Mesenchymal stem cell (in vitro differentiated cells and primary cell): ENCODE measurements at regions not wholly inside any gene's neighbourhood (a gene's known extent, or its start where the extent isn't known, plus 50 kb on each side); places are given as distances from the start of the nearest gene placed in this dataset.

Experiments
- DNase-seq: peaks from one replicate; pipeline ENCODE4 v3.0.0-alpha.2; 2013
- H2AFZ ChIP-seq: one replicate; pipeline ENCODE4 v1.6.1; 2013; ENCODE audit warnings: low read depth, mild to moderate bottlenecking, control low read depth, inconsistent platforms, low read length, moderate library complexity
- H2AK5ac ChIP-seq: 2 replicates; pipeline ENCODE4 v1.6.1; 2013; ENCODE audit warnings: low read length, moderate library complexity, mild to moderate bottlenecking, inconsistent platforms; ENCODE audit not compliant: severe bottlenecking
- H2BK120ac ChIP-seq: one replicate; pipeline ENCODE4 v1.6.1; 2013; ENCODE audit warnings: low read depth, mild to moderate bottlenecking, inconsistent platforms, low read length, moderate library complexity
- H2BK12ac ChIP-seq, 2 experiments: one replicate each; pipeline ENCODE4 v1.6.1; 2013; ENCODE audit warnings: inconsistent platforms in 2 of 2, low read length in 2 of 2, mild to moderate bottlenecking in 2 of 2, moderate library complexity in 2 of 2, control low read depth in 1 of 2
- H2BK15ac ChIP-seq: one replicate; pipeline ENCODE4 v1.6.1; 2013; ENCODE audit warnings: mild to moderate bottlenecking, low read depth, inconsistent platforms; ENCODE audit not compliant: poor library complexity, severe bottlenecking
- H2BK5ac ChIP-seq: 2 replicates; pipeline ENCODE4 v1.6.1; 2013; ENCODE audit warnings: low read depth, mild to moderate bottlenecking, low read length, control low read depth, inconsistent platforms; ENCODE audit not compliant: poor library complexity, severe bottlenecking
- H3K14ac ChIP-seq, 2 experiments: one replicate each; pipeline ENCODE4 v1.6.1; 2013; ENCODE audit warnings: inconsistent platforms in 2 of 2, low read length in 2 of 2, control low read depth in 1 of 2, mild to moderate bottlenecking in 1 of 2, moderate library complexity in 1 of 2
- H3K18ac ChIP-seq, 2 experiments: one replicate each; pipeline ENCODE4 v1.6.1; 2013; ENCODE audit warnings: inconsistent platforms in 2 of 2, low read length in 2 of 2, control low read depth in 1 of 2, low read depth in 1 of 2, mild to moderate bottlenecking in 1 of 2
- H3K23ac ChIP-seq, 2 experiments: one replicate each; pipeline ENCODE4 v1.6.1; 2013; ENCODE audit warnings: inconsistent platforms in 2 of 2, low read length in 2 of 2, mild to moderate bottlenecking in 2 of 2, moderate library complexity in 2 of 2, control low read depth in 1 of 2
- H3K27ac ChIP-seq: 2 replicates; pipeline ENCODE4 v1.5.1; 2013; ENCODE audit warnings: mild to moderate bottlenecking, moderate library complexity, low read length, control low read depth, inconsistent platforms; ENCODE audit not compliant: poor library complexity, severe bottlenecking
- H3K27me3 ChIP-seq, 2 experiments: 2 replicates each; pipeline versions ENCODE4 v1.6.1 to v1.7.0; 2013; ENCODE audit warnings: low read length in 2 of 2, mild to moderate bottlenecking in 2 of 2, moderate library complexity in 2 of 2, control low read depth in 1 of 2, inconsistent platforms in 1 of 2; ENCODE audit not compliant: control insufficient read depth in 1 of 2, insufficient read depth in 1 of 2
- H3K36me3 ChIP-seq, 2 experiments: 2 replicates each; pipeline versions ENCODE4 v1.6.1 to v1.7.0; 2013; ENCODE audit warnings: low read length in 2 of 2, control low read depth in 1 of 2, inconsistent platforms in 1 of 2, low read depth in 1 of 2, mild to moderate bottlenecking in 1 of 2; ENCODE audit not compliant: insufficient read depth in 2 of 2, control insufficient read depth in 1 of 2
- H3K4ac ChIP-seq, 2 experiments: one replicate each; pipeline ENCODE4 v1.6.1; 2013; ENCODE audit warnings: inconsistent platforms in 2 of 2, low read length in 2 of 2, mild to moderate bottlenecking in 2 of 2, moderate library complexity in 2 of 2, control low read depth in 1 of 2, low read depth in 1 of 2
- H3K4me1 ChIP-seq: 2 replicates; pipeline ENCODE4 v1.6.1; 2013; ENCODE audit warnings: low read depth, low read length, control low read depth; ENCODE audit not compliant: control insufficient read depth, insufficient read depth
- H3K4me2 ChIP-seq: 2 replicates; pipeline ENCODE4 v1.6.1; 2013; ENCODE audit warnings: low read length, mild to moderate bottlenecking, inconsistent platforms; ENCODE audit not compliant: poor library complexity, severe bottlenecking
- H3K4me3 ChIP-seq, 2 experiments: 2 replicates each; pipeline versions ENCODE4 v1.5.1 to v1.7.0; 2013; ENCODE audit warnings: low read length in 2 of 2, mild to moderate bottlenecking in 2 of 2, control low read depth in 1 of 2, low read depth in 1 of 2; ENCODE audit not compliant: insufficient read depth in 1 of 2
- H3K79me1 ChIP-seq: replicated peaks from 2 replicates; pipeline ENCODE4 v1.6.1; 2013; ENCODE audit warnings: mild to moderate bottlenecking, control low read depth, low read length, inconsistent platforms; ENCODE audit not compliant: poor library complexity, severe bottlenecking
- H3K9ac ChIP-seq: 2 replicates; pipeline ENCODE4 v1.7.0; 2013; ENCODE audit warnings: mild to moderate bottlenecking, low read length, moderate library complexity
- H3K9me3 ChIP-seq: 2 replicates; pipeline ENCODE4 v1.7.0; 2013; ENCODE audit warnings: mild to moderate bottlenecking, low read length; ENCODE audit not compliant: control insufficient read depth
- H4K8ac ChIP-seq: one replicate; pipeline ENCODE4 v1.6.1; 2013; ENCODE audit warnings: inconsistent platforms, mild to moderate bottlenecking, low read length, moderate library complexity
- H4K91ac ChIP-seq: one replicate; pipeline ENCODE4 v1.6.1; 2013; ENCODE audit warnings: mild to moderate bottlenecking, low read length, inconsistent platforms
- WGBS: methylation state at CpG from one replicate; pipeline ENCODE4 v1.1.7; 2013; ENCODE audit warnings: mixed read lengths; 5-methylcytosine and 5-hydroxymethylcytosine counted together

DNA sequence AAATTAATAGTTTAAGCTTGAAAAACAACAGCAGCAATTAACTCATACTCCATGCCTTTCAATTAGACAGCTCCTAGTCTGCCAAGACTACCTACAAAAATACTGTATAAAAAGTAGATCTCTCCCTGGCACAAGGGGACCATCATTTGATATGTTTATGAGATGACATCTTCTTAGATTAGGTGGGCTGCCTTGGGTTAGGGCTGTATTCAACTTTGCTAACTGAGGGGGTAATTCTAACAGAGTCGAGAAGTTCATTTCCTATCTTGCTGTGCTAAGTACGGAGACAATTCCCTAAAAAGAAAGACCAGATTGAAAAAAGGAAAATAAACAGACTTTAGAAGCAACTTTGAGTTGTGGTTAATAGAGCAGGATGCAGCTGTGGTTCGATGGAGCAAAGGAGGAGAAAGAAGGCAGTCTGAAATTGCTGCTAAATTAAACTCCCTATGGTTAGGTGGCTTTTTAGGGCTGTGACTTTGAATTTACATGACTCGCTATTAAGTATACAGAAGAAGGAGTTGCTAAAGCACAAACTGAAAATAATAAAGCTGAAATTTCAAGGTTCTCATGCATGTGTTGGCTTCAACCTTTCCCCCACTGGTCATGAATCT is 75.4 kb downstream of the CDC7 start:
- Histone ChIP-seq H3K27ac (no peak overlapping the region), H3K4me1 (no peaks in the 10 kb centered on the region), H3K23ac (no peak overlapping the region), H3K9me3 (no peaks in the 10 kb centered on the region), H3K4me2 (no peak overlapping the region), H3K14ac (no peak overlapping the region), H2AFZ (no peak overlapping the region), H3K36me3 (no peaks in the 10 kb centered on the region), H2BK120ac (no peak overlapping the region), H2BK5ac (no peak overlapping the region), H3K79me1 (no peaks in the 10 kb centered on the region), H2AK5ac (no peak overlapping the region), H3K4me3 (no peak overlapping the region), H4K91ac (no peak overlapping the region), H3K27me3 (no peaks in the 10 kb centered on the region), H2BK12ac (no peak overlapping the region), H3K4ac (no peak overlapping the region), H2BK15ac (no peak overlapping the region), H4K8ac (no peak overlapping the region), H3K18ac (no peak overlapping the region), H3K9ac (no peak overlapping the region)
- 40% methylated on average over 3 of the region's 4 CpGs for WGBS
- no peak for DNase-seq

- Histone ChIP-seq H3K18ac (peak overlapping the region in 1 of 2 experiments; percentile 52), H2AK5ac (peak overlapping the region; percentile 74), H3K36me3 (no peaks in the 10 kb centered on the region), H2BK12ac (peak overlapping the region in 1 of 2 experiments; percentile 59), H3K27me3 (no peaks in the 10 kb centered on the region), H3K14ac (no peak overlapping the region), H4K91ac (no peak overlapping the region), H3K23ac (no peak overlapping the region), H3K9me3 (no peaks in the 10 kb centered on the region), H3K9ac (no peak overlapping the region), H4K8ac (no peak overlapping the region), H3K4ac (no peak overlapping the region), H2BK15ac (no peak overlapping the region), H2BK5ac (no peak overlapping the region), H3K79me1 (no peaks in the 10 kb centered on the region), H3K4me2 (no peak overlapping the region), H3K27ac (no peak overlapping the region), H3K4me3 (no peak overlapping the region), H3K4me1 (peaks cover 6% of the 10 kb centered on the region), H2BK120ac (no peak overlapping the region), H2AFZ (no peak overlapping the region)
- DNase-seq: peak; percentile 13
- WGBS: 56% methylated on average over 3 of the region's 5 CpGs
Measured at GRCh38 chr1:91578320-91579109, 77.9 kb downstream of the CDC7 start.

DNA sequence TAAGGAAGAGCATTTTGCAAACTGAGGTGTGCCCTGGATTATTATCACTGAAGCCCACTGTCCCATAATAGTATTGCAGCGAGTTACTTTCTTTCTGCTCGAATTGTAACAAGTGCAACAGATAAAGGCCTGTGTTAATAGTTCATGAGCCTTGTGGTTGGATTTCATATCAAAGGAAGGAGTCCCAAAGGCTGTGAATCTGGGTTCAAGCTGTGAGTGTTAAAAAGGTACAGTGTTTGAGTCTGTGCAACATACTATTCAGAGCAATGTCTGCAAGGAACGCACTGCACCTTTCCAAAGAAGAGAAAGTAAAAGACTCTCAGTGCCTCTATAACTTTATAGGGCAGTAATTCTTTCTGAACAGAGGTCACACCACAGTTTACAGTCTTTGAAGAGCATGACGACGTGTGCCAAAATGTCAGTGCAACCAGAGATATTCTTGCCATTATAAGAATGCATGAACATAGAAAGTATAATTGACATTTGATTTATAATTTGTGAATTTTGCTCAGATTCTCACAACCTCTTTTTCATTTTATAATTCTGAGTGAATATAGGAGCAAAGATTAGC is 79.1 kb downstream of the CDC7 start:
- 93% methylated on average over 3 of the region's 5 CpGs for WGBS
- H3K9me3 ChIP-seq: no peaks in the 10 kb centered on the region

GRCh38 chr1:91582431-91582921 is 81.8 kb downstream of the CDC7 start:
- Histone ChIP-seq H3K4me2 (no peak overlapping the region), H3K36me3 (no peaks in the 10 kb centered on the region), H2AFZ (no peak overlapping the region), H4K91ac (no peak overlapping the region), H2BK120ac (no peak overlapping the region), H2BK5ac (peak overlapping the region; percentile 8), H3K14ac (no peak overlapping the region), H3K27ac (peak overlapping the region; percentile 83), H3K4me3 (no peak overlapping the region), H4K8ac (peak overlapping the region; percentile 19), H3K9ac (peak overlapping the region; percentile 92), H3K4ac (peak overlapping the region; percentile 15 to 71), H3K18ac (peak overlapping the region; percentile 26 to 71), H3K27me3 (no peaks in the 10 kb centered on the region), H2AK5ac (peak overlapping the region; percentile 58), H3K9me3 (no peaks in the 10 kb centered on the region), H2BK12ac (peak overlapping the region; percentile 60 to 98), H3K4me1 (peaks cover 13% of the 10 kb centered on the region), H3K23ac (no peak overlapping the region), H2BK15ac (peak overlapping the region; percentile 39), H3K79me1 (no peaks in the 10 kb centered on the region)
- 22% methylated on average over 4 of the region's 4 CpGs for WGBS
- peak; percentile 93 for DNase-seq

More for the DNA sequence above, 79.1 kb downstream of the CDC7 start:
- peak; percentile 25 for DNase-seq
- Histone ChIP-seq H3K23ac (no peak overlapping the region), H2AFZ (no peak overlapping the region), H2BK120ac (no peak overlapping the region), H3K18ac (no peak overlapping the region), H4K91ac (no peak overlapping the region), H3K4ac (no peak overlapping the region), H3K27me3 (no peaks in the 10 kb centered on the region), H2BK15ac (no peak overlapping the region), H2AK5ac (no peak overlapping the region), H4K8ac (no peak overlapping the region), H3K9ac (no peak overlapping the region), H3K36me3 (no peaks in the 10 kb centered on the region), H2BK5ac (no peak overlapping the region), H3K14ac (no peak overlapping the region), H2BK12ac (no peak overlapping the region), H3K79me1 (no peaks in the 10 kb centered on the region), H3K27ac (no peak overlapping the region), H3K4me2 (no peak overlapping the region), H3K4me1 (peaks cover 7% of the 10 kb centered on the region), H3K4me3 (no peak overlapping the region)
